Endothelial cell of umbilical vein (primary cell): ENCODE measurements at regions not wholly inside any gene's neighbourhood (a gene's known extent, or its start where the extent isn't known, plus 50 kb on each side); places are given as distances from the start of the nearest gene placed in this dataset.

Source experiments
- BruUV-seq: library from RNA; stranded (reverse); fragments of 400-500 nt; replicated peaks from 2 replicates; lab custom pipeline; 2021; lab: Mats Ljungman, UMichigan
- CTCF ChIA-PET: fragments of 300-600, 350-600 bp; sonication (Branson Sonifier 250); formaldehyde crosslinking; loops from one replicate; lab custom pipeline; 2021; ENCODE audit warnings: antibody characterized with exemption, inconsistent platforms; lab: Charles Lee
- POLR2A ChIA-PET: fragments of 300-600, 350-600 bp; sonication (Branson Sonifier 250); formaldehyde crosslinking; loops from one replicate; lab custom pipeline; 2021; ENCODE audit warnings: antibody characterized with exemption, inconsistent platforms; lab: Charles Lee
- DNase-seq: peaks from one replicate; pipeline ENCODE4 v3.0.0-alpha.2; 2011; ENCODE audit warnings: low read depth, low spot score
- FAIRE-seq: peaks from 2 replicates; lab custom pipeline; 2011; peaks lifted over from hg19 to GRCh38; lab: Jason Lieb, UNC
- H2AFZ ChIP-seq: 2 replicates; pipeline ENCODE4 v1.6.0; 2012; ENCODE audit warnings: low read depth, low read length, control low read depth, inconsistent platforms
- H3K27ac ChIP-seq: 2 replicates; pipeline ENCODE4 v1.5.1; 2011; ENCODE audit warnings: low read depth, mild to moderate bottlenecking, control low read depth, low read length, moderate library complexity; ENCODE audit not compliant: insufficient read depth
- H3K27me3 ChIP-seq, 2 experiments: 2 replicates each; pipeline versions ENCODE4 v1.6.0 to v1.6.1; 2011; ENCODE audit warnings: low read length in 2 of 2, mixed read lengths in 1 of 2; ENCODE audit not compliant: control insufficient read depth in 2 of 2, insufficient read depth in 2 of 2
- H3K36me3 ChIP-seq, 2 experiments: 2 replicates in 1 of 2; 3 replicates in 1 of 2; pipeline ENCODE4 v1.5.1; 2011; ENCODE audit warnings: low read length in 2 of 2, mild to moderate bottlenecking in 1 of 2, moderate library complexity in 1 of 2; ENCODE audit not compliant: control insufficient read depth in 2 of 2, insufficient read depth in 2 of 2; ENCODE audit errors: extremely low read depth in 1 of 2
- H3K4me1 ChIP-seq: 3 replicates; pipeline ENCODE4 v1.5.1; 2011; ENCODE audit warnings: mild to moderate bottlenecking, low read length; ENCODE audit not compliant: control insufficient read depth, insufficient read depth; ENCODE audit errors: extremely low read depth
- H3K4me2 ChIP-seq: 2 replicates; pipeline ENCODE4 v1.6.1; 2011; ENCODE audit warnings: low read length, control low read depth, mixed read lengths; ENCODE audit not compliant: insufficient read depth
- H3K4me3 ChIP-seq, 3 experiments: fragments of 200-600 bp in 1 of 3; sonication (generic), shearing (Covaris generic) in 1 of 3; replicated peaks in 1 of 3; 2 replicates each; pipeline ENCODE4 v1.5.1; 2011 to 2016; ENCODE audit warnings: control low read depth in 3 of 3, low read length in 3 of 3, mild to moderate bottlenecking in 2 of 3, inconsistent platforms in 1 of 3, low read depth in 1 of 3, moderate library complexity in 1 of 3; ENCODE audit not compliant: insufficient read depth in 1 of 3
- H3K79me2 ChIP-seq: 2 replicates; pipeline ENCODE4 v1.6.0; 2012; ENCODE audit warnings: low read length, inconsistent platforms; ENCODE audit not compliant: control insufficient read depth, insufficient read depth
- H3K9ac ChIP-seq: replicated peaks from 2 replicates; pipeline ENCODE3; 2011; ENCODE audit warnings: low read length, control low read depth; ENCODE audit not compliant: insufficient read depth; ENCODE audit errors: extremely low read depth
- H3K9me1 ChIP-seq: replicated peaks from 3 replicates; pipeline ENCODE4 v1.6.0; 2011; ENCODE audit warnings: mild to moderate bottlenecking, low read length; ENCODE audit not compliant: control insufficient read depth, insufficient read depth; ENCODE audit errors: extremely low read depth
- H3K9me3 ChIP-seq: replicated peaks from 2 replicates; pipeline ENCODE4 v1.5.1; 2012; ENCODE audit warnings: low read length, inconsistent platforms; ENCODE audit not compliant: control insufficient read depth, insufficient read depth
- H4K20me1 ChIP-seq: replicated peaks from 2 replicates; pipeline ENCODE3; 2011; ENCODE audit warnings: mild to moderate bottlenecking, low read length; ENCODE audit not compliant: control insufficient read depth, insufficient read depth; ENCODE audit errors: extremely low read depth
- EZH2 ChIP-seq: IDR thresholded peaks from 2 replicates; pipeline ENCODE4 v1.6.1; 2012; ENCODE audit warnings: borderline replicate concordance, low read depth, mild to moderate bottlenecking, moderate library complexity, low read length, inconsistent platforms; ENCODE audit not compliant: severe bottlenecking
- FOS ChIP-seq: IDR thresholded peaks from 2 replicates; pipeline ENCODE4 v1.6.1; 2011; ENCODE audit warnings: mild to moderate bottlenecking, low read length, moderate library complexity, borderline replicate concordance; ENCODE audit not compliant: insufficient read depth
- GATA2 ChIP-seq: IDR thresholded peaks from 2 replicates; pipeline ENCODE4 v1.7.0; 2011; ENCODE audit warnings: low read depth, mild to moderate bottlenecking, moderate library complexity, mixed read lengths, low read length; ENCODE audit not compliant: insufficient read length, insufficient read depth
- JUN ChIP-seq: IDR thresholded peaks from 2 replicates; pipeline ENCODE4 v1.6.1; 2011; ENCODE audit warnings: borderline replicate concordance, low read depth; ENCODE audit not compliant: insufficient read length, insufficient read depth
- MAX ChIP-seq: IDR thresholded peaks from 2 replicates; pipeline ENCODE4 v1.6.1; 2011; ENCODE audit not compliant: insufficient read depth, insufficient read length
- MYC ChIP-seq: IDR thresholded peaks from one replicate; pipeline ENCODE4 v1.6.1; 2011; ENCODE audit warnings: mild to moderate bottlenecking, low read depth, low read length
- POLR2A ChIP-seq: IDR thresholded peaks from 2 replicates; pipeline ENCODE4 v1.6.1; 2012; ENCODE audit warnings: low read depth, mild to moderate bottlenecking, control low read depth, low read length
- POLR2AphosphoS5 ChIP-seq: IDR thresholded peaks from 2 replicates; pipeline ENCODE4 v1.6.1; 2012; ENCODE audit warnings: low read depth, mild to moderate bottlenecking, control low read depth, low read length, moderate library complexity; ENCODE audit not compliant: insufficient read depth
- dilution Hi-C: fragments of 300-500 bp; cut with MboI; formaldehyde crosslinking; loops from one replicate; pipeline ENCODE4 v1.15.0; 2019; ENCODE audit warnings: low sequenced_read_pairs; ENCODE audit not compliant: extremely low pct_ligation_motif_present
- intact Hi-C: fragments of 100-400 bp; cut with micrococcal nuclease; formaldehyde crosslinking; loops from one replicate; pipeline ENCODE4 v1.10.0; 2022
- TF ChIP-seq, protein P1 (sequence below), 2 donors: IDR thresholded peaks; 1 replicate in 1 of 2; 2 replicates in 1 of 2; pipeline ENCODE4 v1.5.1; 2011; ENCODE audit warnings: low read length in 2 of 2, mild to moderate bottlenecking in 2 of 2, moderate library complexity in 2 of 2, control low read depth in 1 of 2, inconsistent platforms in 1 of 2, low read depth in 1 of 2; ENCODE audit not compliant: insufficient read depth in 1 of 2; ENCODE audit errors: extremely low read depth in 1 of 2

DNA sequence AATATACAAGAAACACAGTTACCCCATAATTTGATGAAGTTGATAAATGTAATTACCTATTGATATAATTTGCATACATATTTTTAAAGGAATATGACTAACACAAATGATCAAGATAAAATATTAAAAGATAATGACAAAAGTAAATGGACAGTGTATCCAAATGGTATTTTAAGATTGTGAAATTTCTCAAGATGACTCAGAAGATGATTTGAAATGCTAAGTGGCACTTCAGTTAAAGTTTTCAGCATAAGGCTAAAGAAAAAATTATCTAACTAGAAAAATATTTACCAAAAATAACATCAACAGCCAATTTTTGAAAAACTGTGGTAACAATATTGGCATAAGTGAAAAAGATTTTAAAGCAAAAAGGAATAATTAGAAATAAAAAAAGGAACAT, 248.4 kb upstream of the NDST4 start:
- H3K9ac ChIP-seq, result no peak overlapping the region
- no peaks in the 10 kb centered on the region for H3K79me2 ChIP-seq
- dilution Hi-C loops, result no loop called here
- no peak for DNase-seq
- intact Hi-C loops, result no loop called here
- H3K4me3 ChIP-seq, result no peak overlapping the region
- H3K4me1 ChIP-seq, result no peaks in the 10 kb centered on the region
- H2AFZ ChIP-seq, result no peak overlapping the region
- H3K27me3 ChIP-seq, result no peaks in the 10 kb centered on the region
- peaks cover 7% of the 10 kb centered on the region for H3K9me3 ChIP-seq
- no peak overlapping the region for H3K4me2 ChIP-seq
- no peaks in the 10 kb centered on the region for H3K36me3 ChIP-seq
- TF ChIP-seq, protein P1, sequence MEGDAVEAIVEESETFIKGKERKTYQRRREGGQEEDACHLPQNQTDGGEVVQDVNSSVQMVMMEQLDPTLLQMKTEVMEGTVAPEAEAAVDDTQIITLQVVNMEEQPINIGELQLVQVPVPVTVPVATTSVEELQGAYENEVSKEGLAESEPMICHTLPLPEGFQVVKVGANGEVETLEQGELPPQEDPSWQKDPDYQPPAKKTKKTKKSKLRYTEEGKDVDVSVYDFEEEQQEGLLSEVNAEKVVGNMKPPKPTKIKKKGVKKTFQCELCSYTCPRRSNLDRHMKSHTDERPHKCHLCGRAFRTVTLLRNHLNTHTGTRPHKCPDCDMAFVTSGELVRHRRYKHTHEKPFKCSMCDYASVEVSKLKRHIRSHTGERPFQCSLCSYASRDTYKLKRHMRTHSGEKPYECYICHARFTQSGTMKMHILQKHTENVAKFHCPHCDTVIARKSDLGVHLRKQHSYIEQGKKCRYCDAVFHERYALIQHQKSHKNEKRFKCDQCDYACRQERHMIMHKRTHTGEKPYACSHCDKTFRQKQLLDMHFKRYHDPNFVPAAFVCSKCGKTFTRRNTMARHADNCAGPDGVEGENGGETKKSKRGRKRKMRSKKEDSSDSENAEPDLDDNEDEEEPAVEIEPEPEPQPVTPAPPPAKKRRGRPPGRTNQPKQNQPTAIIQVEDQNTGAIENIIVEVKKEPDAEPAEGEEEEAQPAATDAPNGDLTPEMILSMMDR (IDR thresholded peaks at IDR 0.05; ENCODE audit: extremely low read depth in 1 of 2, insufficient read depth in 1 of 2, low read depth in 1 of 2, low read length in 2 of 2), result no peak
- no peak for TF ChIP-seq MAX
- TF ChIP-seq MYC, result no peak
- ChIA-PET CTCF (no interaction called here), POLR2A (no interaction called here)
- no peaks in the 10 kb centered on the region for H3K9me1 ChIP-seq
- H3K27ac ChIP-seq, result no peak overlapping the region
- FAIRE-seq, result no peak
- BruUV-seq, result no TSS peak
- no peaks in the 10 kb centered on the region for H4K20me1 ChIP-seq

- Histone ChIP-seq H3K27ac (no peak overlapping the region), H3K4me2 (no peak overlapping the region), H4K20me1 (no peaks in the 10 kb centered on the region), H3K9me1 (no peaks in the 10 kb centered on the region), H3K4me3 (no peak overlapping the region), H2AFZ (no peak overlapping the region), H3K27me3 (no peaks in the 10 kb centered on the region), H3K9ac (no peak overlapping the region), H3K36me3 (no peaks in the 10 kb centered on the region), H3K4me1 (no peaks in the 10 kb centered on the region), H3K9me3 (peaks cover 6% of the 10 kb centered on the region), H3K79me2 (no peaks in the 10 kb centered on the region)
- DNase-seq (no peak), FAIRE-seq (no peak)
- POLR2A ChIA-PET, result no interaction called here
- intact Hi-C loops, result no loop called here
- no TSS peak for BruUV-seq
- dilution Hi-C loops, result no loop called here
- TF ChIP-seq, protein P1 (IDR thresholded peaks at IDR 0.05; ENCODE audit: extremely low read depth in 1 of 2, insufficient read depth in 1 of 2, low read depth in 1 of 2, low read length in 2 of 2), result no peak
- TF ChIP-seq GATA2, result no peak
- TF ChIP-seq FOS, result no peak
- TF ChIP-seq JUN, result no peak
- TF ChIP-seq MYC, result no peak
- no peak for TF ChIP-seq EZH2
- no peak for TF ChIP-seq MAX
- TF ChIP-seq POLR2AphosphoS5, result no peak
- TF ChIP-seq POLR2A, result no peak
- CTCF ChIA-PET, result no interaction called here
These were observed 247.0 kb upstream of the NDST4 start for GRCh38 chr4:115360431-115360830.
